ENCODE measurements at regions not wholly inside any gene's neighbourhood (a gene's known extent, or its start where the extent isn't known, plus 50 kb on each side); places are given as distances from the start of the nearest gene placed in this dataset.

- no peak for TF ChIP-seq CTCF (IDR thresholded peaks at IDR 0.05)
- TF ChIP-seq POLR2A (IDR thresholded peaks at IDR 0.05): no peak
- TF ChIP-seq POLR2AphosphoS5 (IDR thresholded peaks at IDR 0.05): no peak
Measured at GRCh38 chr11:71188073-71188472, 64.3 kb downstream of the SHANK2 start.
